ENCODE measurements at regions not wholly inside any gene's neighbourhood (a gene's known extent, or its start where the extent isn't known, plus 50 kb on each side); places are given as distances from the start of the nearest gene placed in this dataset.

- ATAC-seq = no peak
- TF ChIP-seq SNAI2 (CRISPR knock-in tag; IDR thresholded peaks at IDR 0.05) (no peak), TCF4 (CRISPR knock-in tag; IDR thresholded peaks at IDR 0.05; ENCODE audit: borderline replicate concordance) (no peak), CSDC2 (CRISPR knock-in tag; IDR thresholded peaks at IDR 0.05) (no peak), PATZ1 (CRISPR knock-in tag; IDR thresholded peaks at IDR 0.05; ENCODE audit: borderline replicate concordance) (no peak), ZFP3 (CRISPR knock-in tag; IDR thresholded peaks at IDR 0.05) (no peak), TOX (CRISPR knock-in tag; IDR thresholded peaks at IDR 0.05; ENCODE audit: borderline replicate concordance) (no peak), ARNTL (CRISPR knock-in tag; IDR thresholded peaks at IDR 0.05; ENCODE audit: borderline replicate concordance, low read depth) (no peak), ISL1 (CRISPR knock-in tag; IDR thresholded peaks at IDR 0.05) (no peak), ZFP30 (CRISPR knock-in tag; IDR thresholded peaks at IDR 0.05) (no peak), ZC3H10 (CRISPR knock-in tag; IDR thresholded peaks at IDR 0.05) (no peak), GLIS3 (CRISPR knock-in tag; IDR thresholded peaks at IDR 0.05) (no peak), RARB (CRISPR knock-in tag; IDR thresholded peaks at IDR 0.05) (no peak), ZNF70 (CRISPR knock-in tag; IDR thresholded peaks at IDR 0.05) (no peak), PPARA (CRISPR knock-in tag; IDR thresholded peaks at IDR 0.05; ENCODE audit: borderline replicate concordance) (no peak), BACH2 (CRISPR knock-in tag; IDR thresholded peaks at IDR 0.05; ENCODE audit: borderline replicate concordance) (no peak)
- TF ChIP-seq, protein P1, sequence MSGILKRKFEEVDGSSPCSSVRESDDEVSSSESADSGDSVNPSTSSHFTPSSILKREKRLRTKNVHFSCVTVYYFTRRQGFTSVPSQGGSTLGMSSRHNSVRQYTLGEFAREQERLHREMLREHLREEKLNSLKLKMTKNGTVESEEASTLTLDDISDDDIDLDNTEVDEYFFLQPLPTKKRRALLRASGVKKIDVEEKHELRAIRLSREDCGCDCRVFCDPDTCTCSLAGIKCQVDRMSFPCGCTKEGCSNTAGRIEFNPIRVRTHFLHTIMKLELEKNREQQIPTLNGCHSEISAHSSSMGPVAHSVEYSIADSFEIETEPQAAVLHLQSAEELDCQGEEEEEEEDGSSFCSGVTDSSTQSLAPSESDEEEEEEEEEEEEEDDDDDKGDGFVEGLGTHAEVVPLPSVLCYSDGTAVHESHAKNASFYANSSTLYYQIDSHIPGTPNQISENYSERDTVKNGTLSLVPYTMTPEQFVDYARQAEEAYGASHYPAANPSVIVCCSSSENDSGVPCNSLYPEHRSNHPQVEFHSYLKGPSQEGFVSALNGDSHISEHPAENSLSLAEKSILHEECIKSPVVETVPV (CRISPR knock-in tag; IDR thresholded peaks at IDR 0.05) = no peak
- TF ChIP-seq, protein P2, sequence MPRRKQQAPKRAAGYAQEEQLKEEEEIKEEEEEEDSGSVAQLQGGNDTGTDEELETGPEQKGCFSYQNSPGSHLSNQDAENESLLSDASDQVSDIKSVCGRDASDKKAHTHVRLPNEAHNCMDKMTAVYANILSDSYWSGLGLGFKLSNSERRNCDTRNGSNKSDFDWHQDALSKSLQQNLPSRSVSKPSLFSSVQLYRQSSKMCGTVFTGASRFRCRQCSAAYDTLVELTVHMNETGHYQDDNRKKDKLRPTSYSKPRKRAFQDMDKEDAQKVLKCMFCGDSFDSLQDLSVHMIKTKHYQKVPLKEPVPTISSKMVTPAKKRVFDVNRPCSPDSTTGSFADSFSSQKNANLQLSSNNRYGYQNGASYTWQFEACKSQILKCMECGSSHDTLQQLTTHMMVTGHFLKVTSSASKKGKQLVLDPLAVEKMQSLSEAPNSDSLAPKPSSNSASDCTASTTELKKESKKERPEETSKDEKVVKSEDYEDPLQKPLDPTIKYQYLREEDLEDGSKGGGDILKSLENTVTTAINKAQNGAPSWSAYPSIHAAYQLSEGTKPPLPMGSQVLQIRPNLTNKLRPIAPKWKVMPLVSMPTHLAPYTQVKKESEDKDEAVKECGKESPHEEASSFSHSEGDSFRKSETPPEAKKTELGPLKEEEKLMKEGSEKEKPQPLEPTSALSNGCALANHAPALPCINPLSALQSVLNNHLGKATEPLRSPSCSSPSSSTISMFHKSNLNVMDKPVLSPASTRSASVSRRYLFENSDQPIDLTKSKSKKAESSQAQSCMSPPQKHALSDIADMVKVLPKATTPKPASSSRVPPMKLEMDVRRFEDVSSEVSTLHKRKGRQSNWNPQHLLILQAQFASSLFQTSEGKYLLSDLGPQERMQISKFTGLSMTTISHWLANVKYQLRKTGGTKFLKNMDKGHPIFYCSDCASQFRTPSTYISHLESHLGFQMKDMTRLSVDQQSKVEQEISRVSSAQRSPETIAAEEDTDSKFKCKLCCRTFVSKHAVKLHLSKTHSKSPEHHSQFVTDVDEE (CRISPR knock-in tag; IDR thresholded peaks at IDR 0.05) = no peak
These were observed 554.2 kb downstream of the CDH26 start for GRCh38 chr20:60512443-60512842.

- ATAC-seq = no peak
- TF ChIP-seq ZNF8 (CRISPR knock-in tag; IDR thresholded peaks at IDR 0.05) (no peak), OSR1 (CRISPR knock-in tag; IDR thresholded peaks at IDR 0.05) (no peak), POU6F1 (CRISPR knock-in tag; IDR thresholded peaks at IDR 0.05; ENCODE audit: borderline replicate concordance, low read depth) (no peak), ESRRG (CRISPR knock-in tag; IDR thresholded peaks at IDR 0.05) (no peak), ZC3H10 (CRISPR knock-in tag; IDR thresholded peaks at IDR 0.05) (no peak), ZNF70 (CRISPR knock-in tag; IDR thresholded peaks at IDR 0.05) (no peak)
These were observed 554.9 kb downstream of the CDH26 start for GRCh38 chr20:60513141-60513540.

- TF ChIP-seq ZNF8 (CRISPR knock-in tag; IDR thresholded peaks at IDR 0.05) = no peak
- TF ChIP-seq GLIS3 (CRISPR knock-in tag; IDR thresholded peaks at IDR 0.05) = no peak
- TF ChIP-seq ZNF565 (CRISPR knock-in tag; conservative IDR thresholded peaks at IDR 0.05; ENCODE audit: low read depth) = no peak
- TF ChIP-seq PPARA (CRISPR knock-in tag; IDR thresholded peaks at IDR 0.05; ENCODE audit: borderline replicate concordance) = no peak
- no peak for TF ChIP-seq OSR1 (CRISPR knock-in tag; IDR thresholded peaks at IDR 0.05)
- TF ChIP-seq BACH2 (CRISPR knock-in tag; IDR thresholded peaks at IDR 0.05; ENCODE audit: borderline replicate concordance) = no peak
- no peak for TF ChIP-seq ZNF70 (CRISPR knock-in tag; IDR thresholded peaks at IDR 0.05)
- no peak for TF ChIP-seq POU6F1 (CRISPR knock-in tag; IDR thresholded peaks at IDR 0.05; ENCODE audit: borderline replicate concordance, low read depth)
- TF ChIP-seq ESRRG (CRISPR knock-in tag; IDR thresholded peaks at IDR 0.05) = no peak
- TF ChIP-seq, protein P1 (CRISPR knock-in tag; IDR thresholded peaks at IDR 0.05) = no peak
- no peak for TF ChIP-seq CSDC2 (CRISPR knock-in tag; IDR thresholded peaks at IDR 0.05)
- TF ChIP-seq ARNTL (CRISPR knock-in tag; IDR thresholded peaks at IDR 0.05; ENCODE audit: borderline replicate concordance, low read depth) = no peak
- no peak for ATAC-seq
These were observed 558.2 kb downstream of the CDH26 start for GRCh38 chr20:60516442-60516841.
